WI38 (cell line): ENCODE measurements at regions not wholly inside any gene's neighbourhood (a gene's known extent, or its start where the extent isn't known, plus 50 kb on each side); places are given as distances from the start of the nearest gene placed in this dataset.

Experiments used
- H3K4me3 ChIP-seq: 2 replicates; pipeline ENCODE4 v1.5.1; 2011; ENCODE audit warnings: low read depth, mild to moderate bottlenecking, control low read depth, low read length
- TF ChIP-seq, protein P1 (sequence below): IDR thresholded peaks from 2 replicates; pipeline ENCODE4 v1.5.1; 2012; ENCODE audit warnings: low read depth, mild to moderate bottlenecking, control low read depth, low read length

GRCh38 chr20:39210341-39211036 is 248.3 kb downstream of the DHX35 start:
- no peak overlapping the region for H3K4me3 ChIP-seq
- TF ChIP-seq, protein P1, sequence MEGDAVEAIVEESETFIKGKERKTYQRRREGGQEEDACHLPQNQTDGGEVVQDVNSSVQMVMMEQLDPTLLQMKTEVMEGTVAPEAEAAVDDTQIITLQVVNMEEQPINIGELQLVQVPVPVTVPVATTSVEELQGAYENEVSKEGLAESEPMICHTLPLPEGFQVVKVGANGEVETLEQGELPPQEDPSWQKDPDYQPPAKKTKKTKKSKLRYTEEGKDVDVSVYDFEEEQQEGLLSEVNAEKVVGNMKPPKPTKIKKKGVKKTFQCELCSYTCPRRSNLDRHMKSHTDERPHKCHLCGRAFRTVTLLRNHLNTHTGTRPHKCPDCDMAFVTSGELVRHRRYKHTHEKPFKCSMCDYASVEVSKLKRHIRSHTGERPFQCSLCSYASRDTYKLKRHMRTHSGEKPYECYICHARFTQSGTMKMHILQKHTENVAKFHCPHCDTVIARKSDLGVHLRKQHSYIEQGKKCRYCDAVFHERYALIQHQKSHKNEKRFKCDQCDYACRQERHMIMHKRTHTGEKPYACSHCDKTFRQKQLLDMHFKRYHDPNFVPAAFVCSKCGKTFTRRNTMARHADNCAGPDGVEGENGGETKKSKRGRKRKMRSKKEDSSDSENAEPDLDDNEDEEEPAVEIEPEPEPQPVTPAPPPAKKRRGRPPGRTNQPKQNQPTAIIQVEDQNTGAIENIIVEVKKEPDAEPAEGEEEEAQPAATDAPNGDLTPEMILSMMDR, result no peak

DNA sequence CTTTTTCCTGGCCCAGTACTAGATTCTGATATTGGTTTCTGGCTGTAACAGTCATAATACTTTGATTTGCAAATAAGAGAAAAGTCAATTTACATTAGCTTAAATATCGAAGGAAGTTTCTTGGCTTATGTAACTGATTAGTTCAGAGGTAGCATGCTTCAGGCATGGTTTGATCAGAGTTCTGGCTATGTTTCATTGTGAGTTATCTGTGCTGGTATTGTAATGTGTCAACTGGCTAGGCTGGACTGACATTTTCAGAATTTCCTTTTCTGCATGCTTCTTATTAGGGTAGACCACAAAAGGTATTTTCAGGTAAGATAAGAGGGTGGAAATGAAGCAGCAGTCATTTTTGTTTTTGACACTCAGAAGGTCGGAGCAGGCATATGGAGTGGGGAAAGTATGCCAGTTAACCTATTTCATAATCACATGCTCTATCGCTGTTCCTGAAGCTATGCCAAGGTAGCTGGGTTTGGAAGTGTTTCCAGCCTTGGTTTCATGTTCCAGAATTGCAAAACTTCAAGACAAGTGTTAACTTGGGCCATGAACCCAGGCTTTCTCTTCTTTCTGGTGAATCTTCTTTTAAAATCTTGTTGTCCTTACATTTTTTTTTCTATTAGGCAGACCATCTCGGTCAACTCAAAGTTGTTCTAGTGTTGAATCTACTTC is 244.9 kb downstream of the DHX35 start:
- TF ChIP-seq, protein P1, result no peak
- H3K4me3 ChIP-seq, result no peak overlapping the region

- TF ChIP-seq, protein P1, result no peak
Measured at GRCh38 chr20:39195582-39196021, 233.5 kb downstream of the DHX35 start.

DNA sequence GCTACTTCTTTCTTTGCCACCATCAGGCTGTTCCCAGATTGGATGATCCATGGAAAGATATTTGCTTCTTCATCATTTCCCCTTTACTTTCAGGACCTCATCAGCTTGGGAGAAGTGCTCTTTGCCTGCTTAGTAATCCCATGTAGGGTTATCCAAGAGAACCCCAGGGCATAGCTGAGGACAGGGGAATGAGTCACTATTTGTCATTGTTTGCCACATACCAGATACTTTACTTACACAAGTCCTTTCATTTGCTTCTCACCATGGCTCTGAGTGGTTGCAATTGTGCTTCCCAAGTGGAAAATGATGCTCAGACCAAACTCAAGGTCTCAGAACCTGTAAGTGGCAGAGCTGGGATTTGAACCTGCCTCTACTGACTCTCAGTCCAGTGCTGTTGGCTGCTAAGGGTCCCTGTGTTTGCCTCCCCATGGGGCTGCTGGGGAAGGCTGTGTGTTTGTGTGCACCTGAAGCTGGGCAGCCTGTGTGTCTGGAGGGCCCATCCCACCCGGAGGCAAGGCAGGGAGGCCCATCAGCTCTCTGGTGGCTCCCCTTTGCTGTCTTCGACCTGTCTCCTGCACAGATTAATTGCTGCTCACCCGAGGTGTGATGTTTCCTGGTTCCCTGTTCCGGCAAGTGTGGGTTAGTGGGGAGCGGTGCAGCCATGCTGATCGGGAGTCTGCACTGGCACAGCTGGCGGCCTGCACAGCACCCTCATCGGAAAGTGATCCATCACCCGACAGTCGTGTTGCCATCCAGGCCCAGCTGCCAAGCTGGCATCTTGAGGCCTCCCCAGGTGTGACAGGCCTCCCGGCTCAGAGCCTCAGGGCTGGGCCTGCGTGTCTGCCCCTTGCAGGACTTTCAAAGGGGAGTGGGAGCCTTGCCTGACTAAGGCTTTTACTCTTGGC is 228.8 kb downstream of the DHX35 start:
- TF ChIP-seq, protein P1, result no peak
- no peak overlapping the region for H3K4me3 ChIP-seq

More at GRCh38 chr20:39195582-39196021, 233.5 kb downstream of the DHX35 start:
- no peak overlapping the region for H3K4me3 ChIP-seq

- H3K4me3 ChIP-seq, result no peak overlapping the region
- TF ChIP-seq, protein P1, result no peak
Measured at GRCh38 chr20:39188266-39188765, 226.2 kb downstream of the DHX35 start.

- no peak overlapping the region for H3K4me3 ChIP-seq
- TF ChIP-seq, protein P1, result no peak
Measured at GRCh38 chr20:39181490-39181889, 219.3 kb downstream of the DHX35 start.
